Endothelial cell of umbilical vein (primary cell): ENCODE measurements at regions not wholly inside any gene's neighbourhood (a gene's known extent, or its start where the extent isn't known, plus 50 kb on each side); places are given as distances from the start of the nearest gene placed in this dataset.

Source experiments
- BruUV-seq: library from RNA; stranded (reverse); fragments of 400-500 nt; replicated peaks from 2 replicates; lab custom pipeline; 2021; lab: Mats Ljungman, UMichigan
- CTCF ChIA-PET: fragments of 300-600, 350-600 bp; sonication (Branson Sonifier 250); formaldehyde crosslinking; loops from one replicate; lab custom pipeline; 2021; ENCODE audit warnings: antibody characterized with exemption, inconsistent platforms; lab: Charles Lee
- POLR2A ChIA-PET: fragments of 300-600, 350-600 bp; sonication (Branson Sonifier 250); formaldehyde crosslinking; loops from one replicate; lab custom pipeline; 2021; ENCODE audit warnings: antibody characterized with exemption, inconsistent platforms; lab: Charles Lee
- DNase-seq: peaks from one replicate; pipeline ENCODE4 v3.0.0-alpha.2; 2011; ENCODE audit warnings: low read depth, low spot score
- FAIRE-seq: peaks from 2 replicates; lab custom pipeline; 2011; peaks lifted over from hg19 to GRCh38; lab: Jason Lieb, UNC
- H2AFZ ChIP-seq: 2 replicates; pipeline ENCODE4 v1.6.0; 2012; ENCODE audit warnings: low read depth, low read length, control low read depth, inconsistent platforms
- H3K27ac ChIP-seq: 2 replicates; pipeline ENCODE4 v1.5.1; 2011; ENCODE audit warnings: low read depth, mild to moderate bottlenecking, control low read depth, low read length, moderate library complexity; ENCODE audit not compliant: insufficient read depth
- H3K27me3 ChIP-seq, 2 experiments: 2 replicates each; pipeline versions ENCODE4 v1.6.0 to v1.6.1; 2011; ENCODE audit warnings: low read length in 2 of 2, mixed read lengths in 1 of 2; ENCODE audit not compliant: control insufficient read depth in 2 of 2, insufficient read depth in 2 of 2
- H3K36me3 ChIP-seq, 2 experiments: 2 replicates in 1 of 2; 3 replicates in 1 of 2; pipeline ENCODE4 v1.5.1; 2011; ENCODE audit warnings: low read length in 2 of 2, mild to moderate bottlenecking in 1 of 2, moderate library complexity in 1 of 2; ENCODE audit not compliant: control insufficient read depth in 2 of 2, insufficient read depth in 2 of 2; ENCODE audit errors: extremely low read depth in 1 of 2
- H3K4me1 ChIP-seq: 3 replicates; pipeline ENCODE4 v1.5.1; 2011; ENCODE audit warnings: mild to moderate bottlenecking, low read length; ENCODE audit not compliant: control insufficient read depth, insufficient read depth; ENCODE audit errors: extremely low read depth
- H3K4me2 ChIP-seq: 2 replicates; pipeline ENCODE4 v1.6.1; 2011; ENCODE audit warnings: low read length, control low read depth, mixed read lengths; ENCODE audit not compliant: insufficient read depth
- H3K4me3 ChIP-seq, 3 experiments: fragments of 200-600 bp in 1 of 3; sonication (generic), shearing (Covaris generic) in 1 of 3; replicated peaks in 1 of 3; 2 replicates each; pipeline ENCODE4 v1.5.1; 2011 to 2016; ENCODE audit warnings: control low read depth in 3 of 3, low read length in 3 of 3, mild to moderate bottlenecking in 2 of 3, inconsistent platforms in 1 of 3, low read depth in 1 of 3, moderate library complexity in 1 of 3; ENCODE audit not compliant: insufficient read depth in 1 of 3
- H3K79me2 ChIP-seq: 2 replicates; pipeline ENCODE4 v1.6.0; 2012; ENCODE audit warnings: low read length, inconsistent platforms; ENCODE audit not compliant: control insufficient read depth, insufficient read depth
- H3K9ac ChIP-seq: replicated peaks from 2 replicates; pipeline ENCODE3; 2011; ENCODE audit warnings: low read length, control low read depth; ENCODE audit not compliant: insufficient read depth; ENCODE audit errors: extremely low read depth
- H3K9me1 ChIP-seq: replicated peaks from 3 replicates; pipeline ENCODE4 v1.6.0; 2011; ENCODE audit warnings: mild to moderate bottlenecking, low read length; ENCODE audit not compliant: control insufficient read depth, insufficient read depth; ENCODE audit errors: extremely low read depth
- H3K9me3 ChIP-seq: replicated peaks from 2 replicates; pipeline ENCODE4 v1.5.1; 2012; ENCODE audit warnings: low read length, inconsistent platforms; ENCODE audit not compliant: control insufficient read depth, insufficient read depth
- H4K20me1 ChIP-seq: replicated peaks from 2 replicates; pipeline ENCODE3; 2011; ENCODE audit warnings: mild to moderate bottlenecking, low read length; ENCODE audit not compliant: control insufficient read depth, insufficient read depth; ENCODE audit errors: extremely low read depth
- CTCF ChIP-seq, 2 donors: IDR thresholded peaks; 1 replicate in 1 of 2; 2 replicates in 1 of 2; pipeline ENCODE4 v1.5.1; 2011; ENCODE audit warnings: low read length in 2 of 2, mild to moderate bottlenecking in 2 of 2, moderate library complexity in 2 of 2, control low read depth in 1 of 2, inconsistent platforms in 1 of 2, low read depth in 1 of 2; ENCODE audit not compliant: insufficient read depth in 1 of 2; ENCODE audit errors: extremely low read depth in 1 of 2
- EZH2 ChIP-seq: IDR thresholded peaks from 2 replicates; pipeline ENCODE4 v1.6.1; 2012; ENCODE audit warnings: borderline replicate concordance, low read depth, mild to moderate bottlenecking, moderate library complexity, low read length, inconsistent platforms; ENCODE audit not compliant: severe bottlenecking
- FOS ChIP-seq: IDR thresholded peaks from 2 replicates; pipeline ENCODE4 v1.6.1; 2011; ENCODE audit warnings: mild to moderate bottlenecking, low read length, moderate library complexity, borderline replicate concordance; ENCODE audit not compliant: insufficient read depth
- GATA2 ChIP-seq: IDR thresholded peaks from 2 replicates; pipeline ENCODE4 v1.7.0; 2011; ENCODE audit warnings: low read depth, mild to moderate bottlenecking, moderate library complexity, mixed read lengths, low read length; ENCODE audit not compliant: insufficient read length, insufficient read depth
- JUN ChIP-seq: IDR thresholded peaks from 2 replicates; pipeline ENCODE4 v1.6.1; 2011; ENCODE audit warnings: borderline replicate concordance, low read depth; ENCODE audit not compliant: insufficient read length, insufficient read depth
- MAX ChIP-seq: IDR thresholded peaks from 2 replicates; pipeline ENCODE4 v1.6.1; 2011; ENCODE audit not compliant: insufficient read depth, insufficient read length
- MYC ChIP-seq: IDR thresholded peaks from one replicate; pipeline ENCODE4 v1.6.1; 2011; ENCODE audit warnings: mild to moderate bottlenecking, low read depth, low read length
- POLR2A ChIP-seq: IDR thresholded peaks from 2 replicates; pipeline ENCODE4 v1.6.1; 2012; ENCODE audit warnings: low read depth, mild to moderate bottlenecking, control low read depth, low read length
- POLR2AphosphoS5 ChIP-seq: IDR thresholded peaks from 2 replicates; pipeline ENCODE4 v1.6.1; 2012; ENCODE audit warnings: low read depth, mild to moderate bottlenecking, control low read depth, low read length, moderate library complexity; ENCODE audit not compliant: insufficient read depth
- dilution Hi-C: fragments of 300-500 bp; cut with MboI; formaldehyde crosslinking; loops from one replicate; pipeline ENCODE4 v1.15.0; 2019; ENCODE audit warnings: low sequenced_read_pairs; ENCODE audit not compliant: extremely low pct_ligation_motif_present
- intact Hi-C: fragments of 100-400 bp; cut with micrococcal nuclease; formaldehyde crosslinking; loops from one replicate; pipeline ENCODE4 v1.10.0; 2022

- CTCF ChIA-PET = no interaction called here
- FAIRE-seq (no peak), DNase-seq (no peak)
- Histone ChIP-seq H3K4me3 (no peak overlapping the region), H3K9me1 (no peaks in the 10 kb centered on the region), H4K20me1 (no peaks in the 10 kb centered on the region), H3K36me3 (no peaks in the 10 kb centered on the region), H2AFZ (no peak overlapping the region), H3K27ac (no peak overlapping the region), H3K9me3 (no peaks in the 10 kb centered on the region), H3K79me2 (no peaks in the 10 kb centered on the region), H3K27me3 (no peaks in the 10 kb centered on the region), H3K4me2 (no peak overlapping the region), H3K4me1 (no peaks in the 10 kb centered on the region), H3K9ac (no peak overlapping the region)
- intact Hi-C loops (no loop called here), dilution Hi-C loops (no loop called here)
- POLR2A ChIA-PET = no interaction called here
- BruUV-seq = no TSS peak
- TF ChIP-seq CTCF (IDR thresholded peaks at IDR 0.05; ENCODE audit: extremely low read depth in 1 of 2, insufficient read depth in 1 of 2, low read depth in 1 of 2, low read length in 2 of 2) = no peak
- TF ChIP-seq JUN = no peak
- TF ChIP-seq EZH2 = no peak
- TF ChIP-seq POLR2A = no peak
- no peak for TF ChIP-seq FOS
- TF ChIP-seq MAX = no peak
- no peak for TF ChIP-seq GATA2
- no peak for TF ChIP-seq POLR2AphosphoS5
- no peak for TF ChIP-seq MYC
These were observed 223.7 kb downstream of the CXCL12 start for GRCh38 chr10:44161184-44161583.
